ENCODE measurements at regions not wholly inside any gene's neighbourhood (a gene's known extent, or its start where the extent isn't known, plus 50 kb on each side); places are given as distances from the start of the nearest gene placed in this dataset.

DNA sequence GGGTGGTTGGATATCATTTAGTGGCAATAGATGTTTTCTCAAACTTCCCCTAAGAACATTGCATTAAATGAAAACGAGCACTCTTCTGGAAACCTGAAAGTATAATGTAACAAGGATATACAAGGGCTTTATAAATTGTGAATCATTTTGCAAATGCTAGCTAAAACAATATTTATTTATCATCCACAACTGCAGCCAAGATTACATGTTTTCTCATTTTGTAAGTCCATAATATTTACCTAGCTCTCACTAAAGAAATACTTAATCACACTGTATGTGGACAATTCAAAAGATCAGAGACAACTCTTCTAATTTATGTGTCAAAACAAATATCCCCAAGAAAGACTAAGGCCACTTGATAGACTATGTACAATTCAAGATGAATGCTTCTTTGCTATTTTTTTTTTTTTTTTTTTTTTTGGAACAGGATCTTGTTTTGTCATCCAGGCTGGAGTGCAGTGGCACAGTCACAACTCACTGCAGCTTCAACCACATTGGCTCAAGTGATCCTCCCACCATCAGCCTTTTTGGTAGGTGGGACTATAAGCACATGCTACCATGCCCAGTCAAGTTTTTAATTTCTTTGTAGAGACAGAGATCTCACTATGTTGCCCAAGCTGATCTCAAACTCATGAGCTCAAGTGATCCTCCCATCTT is 427.7 kb upstream of the THBS1 start:
- H3K4me1 Mint-ChIP-seq: peaks cover 24% of the 10 kb centered on the region
- H3K27me3 Mint-ChIP-seq (ENCODE audit: low read depth, poor library complexity): no peaks in the 10 kb centered on the region
- DNase-seq: no peak
- no peak overlapping the region for H3K27ac Mint-ChIP-seq
- no peak overlapping the region for H3K4me3 Mint-ChIP-seq
- no peak for TF ChIP-seq CTCF (IDR thresholded peaks at IDR 0.05)
- H3K9me3 Mint-ChIP-seq: no peaks in the 10 kb centered on the region
- H3K36me3 Mint-ChIP-seq (ENCODE audit: low read depth): no peaks in the 10 kb centered on the region

DNA sequence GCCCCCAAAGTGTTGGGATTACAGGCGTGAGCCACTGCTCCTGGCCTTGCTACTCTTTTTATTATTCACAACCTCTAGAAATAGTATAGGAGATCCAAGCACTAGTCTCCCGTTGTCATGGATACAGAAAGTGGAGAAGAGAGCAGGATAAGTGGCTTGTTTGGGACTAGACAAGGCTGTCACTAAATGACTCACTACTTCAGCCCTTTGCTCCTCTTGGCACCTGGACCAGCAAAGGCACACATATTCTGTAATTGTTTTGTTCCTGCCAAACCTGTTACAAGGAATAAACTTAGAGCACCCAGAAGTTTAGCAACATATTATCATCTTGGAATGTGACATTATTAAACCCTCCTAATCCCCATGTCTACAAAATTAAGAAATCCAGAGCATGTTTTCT is 427.2 kb upstream of the THBS1 start:
- no peaks in the 10 kb centered on the region for H3K27me3 Mint-ChIP-seq (ENCODE audit: low read depth, poor library complexity)
- no peaks in the 10 kb centered on the region for H3K9me3 Mint-ChIP-seq
- no peak overlapping the region for H3K27ac Mint-ChIP-seq
- TF ChIP-seq CTCF (IDR thresholded peaks at IDR 0.05): no peak
- DNase-seq: no peak
- no peaks in the 10 kb centered on the region for H3K36me3 Mint-ChIP-seq (ENCODE audit: low read depth)
- peaks cover 24% of the 10 kb centered on the region for H3K4me1 Mint-ChIP-seq
- no peak overlapping the region for H3K4me3 Mint-ChIP-seq

DNA sequence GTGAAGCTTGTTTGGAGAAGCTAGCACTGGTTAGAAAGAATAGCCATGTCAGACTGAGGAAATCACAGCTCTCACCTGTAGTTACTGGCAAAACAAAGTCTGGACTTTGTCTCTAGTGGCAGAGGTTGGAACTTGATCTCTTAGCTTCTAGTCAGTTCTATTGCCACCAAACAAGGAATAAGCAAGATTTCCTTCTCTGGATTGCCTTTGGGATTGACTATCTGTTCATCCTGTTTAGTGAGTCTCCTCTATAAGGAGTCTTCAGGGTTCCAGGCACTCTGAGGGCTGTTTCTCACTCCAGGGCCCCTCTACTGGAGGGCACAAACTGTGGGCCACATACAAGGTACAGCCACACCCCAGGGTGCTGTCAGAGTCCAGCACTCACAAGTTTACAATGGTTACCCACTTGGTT is 426.6 kb upstream of the THBS1 start:
- Mint-ChIP-seq H3K27ac (no peak overlapping the region), H3K4me1 (peaks cover 24% of the 10 kb centered on the region), H3K27me3 (ENCODE audit: low read depth, poor library complexity) (no peaks in the 10 kb centered on the region), H3K4me3 (no peak overlapping the region), H3K9me3 (no peaks in the 10 kb centered on the region), H3K36me3 (ENCODE audit: low read depth) (no peaks in the 10 kb centered on the region)
- TF ChIP-seq CTCF (IDR thresholded peaks at IDR 0.05): peak; percentile 13
- no peak for DNase-seq

DNA sequence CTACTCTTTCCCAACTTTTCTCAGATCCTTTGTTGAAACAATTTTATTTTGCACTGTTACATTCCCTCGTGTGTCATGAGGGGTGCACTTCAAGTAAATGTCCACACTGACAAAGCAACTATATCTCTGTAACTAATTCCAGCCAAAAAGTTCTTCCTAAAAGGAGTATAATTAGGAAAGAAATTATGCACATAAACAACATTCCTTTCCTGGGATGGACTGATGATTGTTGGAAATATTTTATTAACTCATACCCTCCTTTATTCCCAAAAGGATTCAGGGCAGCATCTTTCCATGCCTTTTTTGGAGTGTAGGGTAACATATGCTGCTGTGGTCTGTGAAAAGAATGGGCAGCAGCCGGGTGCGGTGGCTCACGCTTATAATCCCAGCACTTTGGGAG is 426.1 kb upstream of the THBS1 start:
- no peaks in the 10 kb centered on the region for H3K27me3 Mint-ChIP-seq (ENCODE audit: low read depth, poor library complexity)
- no peak overlapping the region for H3K4me3 Mint-ChIP-seq
- no peaks in the 10 kb centered on the region for H3K36me3 Mint-ChIP-seq (ENCODE audit: low read depth)
- peaks cover 24% of the 10 kb centered on the region for H3K4me1 Mint-ChIP-seq
- TF ChIP-seq CTCF (IDR thresholded peaks at IDR 0.05): no peak
- DNase-seq: no peak
- no peak overlapping the region for H3K27ac Mint-ChIP-seq
- H3K9me3 Mint-ChIP-seq: no peaks in the 10 kb centered on the region

GRCh38 chr15:39156166-39156565 is 424.7 kb upstream of the THBS1 start:
- DNase-seq: no peak
- peak overlapping the region; percentile 64 for H3K27ac Mint-ChIP-seq
- no peak overlapping the region for H3K4me3 Mint-ChIP-seq
- no peak for TF ChIP-seq CTCF (IDR thresholded peaks at IDR 0.05)
- no peaks in the 10 kb centered on the region for H3K9me3 Mint-ChIP-seq
- H3K36me3 Mint-ChIP-seq (ENCODE audit: low read depth): no peaks in the 10 kb centered on the region
- no peaks in the 10 kb centered on the region for H3K27me3 Mint-ChIP-seq (ENCODE audit: low read depth, poor library complexity)
- H3K4me1 Mint-ChIP-seq: peaks cover 24% of the 10 kb centered on the region

DNA sequence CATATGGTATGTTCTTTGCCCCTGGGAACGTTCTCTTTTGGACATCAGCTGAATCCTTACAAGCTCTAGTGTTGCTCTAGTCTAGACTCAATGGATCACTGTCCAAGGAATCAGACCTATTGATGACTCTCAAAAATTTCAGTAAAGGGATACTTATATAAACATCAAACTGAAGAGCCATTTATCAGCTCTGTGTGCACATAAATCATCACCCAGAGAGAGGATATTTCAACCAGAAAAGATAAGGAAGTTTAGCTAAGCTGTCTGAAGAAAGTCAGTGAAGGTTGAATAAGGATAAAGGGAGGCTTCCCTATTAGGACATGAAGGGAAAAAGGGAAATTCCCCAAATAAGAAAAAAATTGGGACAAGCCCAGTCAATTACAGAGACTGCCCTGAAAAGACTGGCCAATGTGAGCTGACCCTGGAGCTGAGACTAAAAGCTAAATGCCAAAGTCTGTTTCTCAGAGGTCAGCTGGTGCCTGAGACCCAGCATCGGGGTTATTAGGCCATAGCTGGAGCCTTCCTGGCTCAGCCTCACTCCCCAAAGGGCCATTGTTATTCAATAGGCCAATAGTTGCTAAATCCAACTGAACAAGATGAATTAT is 424.1 kb upstream of the THBS1 start:
- no peak overlapping the region for H3K4me3 Mint-ChIP-seq
- H3K36me3 Mint-ChIP-seq (ENCODE audit: low read depth): no peaks in the 10 kb centered on the region
- H3K27ac Mint-ChIP-seq: peak overlapping the region; percentile 64
- no peak for TF ChIP-seq CTCF (IDR thresholded peaks at IDR 0.05)
- no peaks in the 10 kb centered on the region for H3K9me3 Mint-ChIP-seq
- H3K27me3 Mint-ChIP-seq (ENCODE audit: low read depth, poor library complexity): no peaks in the 10 kb centered on the region
- DNase-seq: no peak
- peaks cover 24% of the 10 kb centered on the region for H3K4me1 Mint-ChIP-seq

Data from nephron progenitor cell (in vitro differentiated cells).